HG03139 (cell line): ENCODE measurements at regions not wholly inside any gene's neighbourhood (a gene's known extent, or its start where the extent isn't known, plus 50 kb on each side); places are given as distances from the start of the nearest gene placed in this dataset.
"Not testable (repeated sequence)": the region's sequence is repeated elsewhere in the genome, so short reads cannot be mapped to it uniquely, and the experiment has no call there.

Source experiments
- ATAC-seq: cut with Tn5 transposase; IDR thresholded peaks from one replicate; pipeline ENCODE4 v1.9.1; 2021; ENCODE audit not compliant: unreplicated experiment

- ATAC-seq: no peak
Observed at GRCh38 chr9:87195306-87195705, 248.0 kb upstream of the GAS1 start.

- ATAC-seq: no peak
Observed at GRCh38 chr9:87197349-87198130, 250.2 kb upstream of the GAS1 start.

GRCh38 chr9:87198716-87199115, 251.4 kb upstream of the GAS1 start:
- ATAC-seq: no peak

GRCh38 chr9:87199278-87199677, 252.0 kb upstream of the GAS1 start:
- no peak for ATAC-seq

- ATAC-seq: no peak
Observed at GRCh38 chr9:87199782-87200181, 252.5 kb upstream of the GAS1 start.

GRCh38 chr9:87201351-87201751, 254.0 kb upstream of the GAS1 start:
- ATAC-seq: no peak

GRCh38 chr9:87206064-87206661, 258.9 kb upstream of the GAS1 start:
- ATAC-seq: no peak

- not testable (repeated sequence) for ATAC-seq
Observed at GRCh38 chr9:87210658-87211057, 263.4 kb upstream of the GAS1 start.

- ATAC-seq: no peak
Observed at GRCh38 chr9:87211669-87212068, 264.4 kb upstream of the GAS1 start.

GRCh38 chr9:87212605-87213021, 265.3 kb upstream of the GAS1 start:
- ATAC-seq: no peak

GRCh38 chr9:87213948-87214347, 266.6 kb upstream of the GAS1 start:
- no peak for ATAC-seq

- no peak for ATAC-seq
Observed at GRCh38 chr9:87214991-87215390, 267.7 kb upstream of the GAS1 start.

- no peak for ATAC-seq
Observed at GRCh38 chr9:87216036-87216435, 268.7 kb upstream of the GAS1 start.

- no peak for ATAC-seq
Observed at GRCh38 chr9:87216897-87217455, 269.7 kb upstream of the GAS1 start.

GRCh38 chr9:87223392-87224246, 274.0 kb upstream of the DAPK1 start:
- ATAC-seq: no peak

GRCh38 chr9:87226896-87227295, 270.8 kb upstream of the DAPK1 start:
- ATAC-seq: no peak

- no peak for ATAC-seq
Observed at GRCh38 chr9:87227456-87227855, 270.2 kb upstream of the DAPK1 start.

- ATAC-seq: no peak
Observed at GRCh38 chr9:87229108-87229507, 268.6 kb upstream of the DAPK1 start.

GRCh38 chr9:87233431-87233830, 264.2 kb upstream of the DAPK1 start:
- no peak for ATAC-seq

GRCh38 chr9:87233899-87234455, 263.7 kb upstream of the DAPK1 start:
- ATAC-seq: no peak

GRCh38 chr9:87234854-87235253, 262.8 kb upstream of the DAPK1 start:
- ATAC-seq: no peak
